NB4 (cell line): ENCODE measurements at regions not wholly inside any gene's neighbourhood (a gene's known extent, or its start where the extent isn't known, plus 50 kb on each side); places are given as distances from the start of the nearest gene placed in this dataset.

Source experiments
- DNase-seq: peaks from one replicate; pipeline ENCODE4 v3.0.0; 2010; ENCODE audit warnings: low read depth
- H3K4me3 ChIP-seq: one replicate; pipeline ENCODE4 v1.5.1; 2011; ENCODE audit warnings: mild to moderate bottlenecking, low read depth, low read length, moderate library complexity
- CTCF ChIP-seq: IDR thresholded peaks from one replicate; pipeline ENCODE4 v1.5.1; 2012; ENCODE audit warnings: low read depth, low read length
- MAX ChIP-seq: IDR thresholded peaks from 2 replicates; pipeline ENCODE4 v1.6.1; 2011; ENCODE audit warnings: low read depth, low read length
- MYC ChIP-seq: IDR thresholded peaks from 2 replicates; pipeline ENCODE4 v1.6.1; 2011; ENCODE audit warnings: low read depth, low read length
- POLR2A ChIP-seq: IDR thresholded peaks from 2 replicates; pipeline ENCODE4 v1.6.1; 2011; ENCODE audit warnings: mild to moderate bottlenecking; ENCODE audit not compliant: insufficient read length; ENCODE audit errors: extremely low read depth

- TF ChIP-seq POLR2A (no peak), MYC (no peak), CTCF (no peak), MAX (no peak)
- H3K4me3 ChIP-seq: no peak overlapping the region
- DNase-seq: no peak
Observed at GRCh38 chr1:81702903-81703302, 97.8 kb upstream of the ADGRL2 start.

GRCh38 chr1:81702079-81702715 is 98.5 kb upstream of the ADGRL2 start:
- H3K4me3 ChIP-seq: no peak overlapping the region
- TF ChIP-seq POLR2A (no peak), MAX (no peak), CTCF (no peak), MYC (no peak)
- no peak for DNase-seq

GRCh38 chr1:81700728-81701470 is 99.8 kb upstream of the ADGRL2 start:
- no peak for DNase-seq
- H3K4me3 ChIP-seq: no peak overlapping the region
- TF ChIP-seq MYC: no peak
- TF ChIP-seq CTCF: no peak
- no peak for TF ChIP-seq POLR2A
- TF ChIP-seq MAX: no peak

GRCh38 chr1:81699234-81699633 is 101.5 kb upstream of the ADGRL2 start:
- DNase-seq: no peak
- H3K4me3 ChIP-seq: no peak overlapping the region
- no peak for TF ChIP-seq CTCF
- TF ChIP-seq MAX: no peak
- no peak for TF ChIP-seq MYC
- TF ChIP-seq POLR2A: no peak

- DNase-seq: no peak
- H3K4me3 ChIP-seq: no peak overlapping the region
- TF ChIP-seq CTCF (no peak), MYC (no peak), MAX (no peak)
Observed at GRCh38 chr1:81695741-81696140, 105.0 kb upstream of the ADGRL2 start.
